NCI-H2171 treated with DMSO at 0.1 percent for 48 hours (cell line): ENCODE measurements at regions not wholly inside any gene's neighbourhood (a gene's known extent, or its start where the extent isn't known, plus 50 kb on each side); places are given as distances from the start of the nearest gene placed in this dataset.

Experiments
- DNase-seq: peaks from one replicate; lab custom pipeline; 2025; lab: John Stamatoyannopoulos, UW

GRCh38 chr11:109554951-109555350 lies 133.0 kb downstream of the C11orf87 start:
- no peak for DNase-seq

GRCh38 chr11:109564241-109564640 lies 142.3 kb downstream of the C11orf87 start:
- DNase-seq, result no peak

- no peak for DNase-seq
These were observed 160.5 kb downstream of the C11orf87 start for GRCh38 chr11:109582470-109582869.

DNA sequence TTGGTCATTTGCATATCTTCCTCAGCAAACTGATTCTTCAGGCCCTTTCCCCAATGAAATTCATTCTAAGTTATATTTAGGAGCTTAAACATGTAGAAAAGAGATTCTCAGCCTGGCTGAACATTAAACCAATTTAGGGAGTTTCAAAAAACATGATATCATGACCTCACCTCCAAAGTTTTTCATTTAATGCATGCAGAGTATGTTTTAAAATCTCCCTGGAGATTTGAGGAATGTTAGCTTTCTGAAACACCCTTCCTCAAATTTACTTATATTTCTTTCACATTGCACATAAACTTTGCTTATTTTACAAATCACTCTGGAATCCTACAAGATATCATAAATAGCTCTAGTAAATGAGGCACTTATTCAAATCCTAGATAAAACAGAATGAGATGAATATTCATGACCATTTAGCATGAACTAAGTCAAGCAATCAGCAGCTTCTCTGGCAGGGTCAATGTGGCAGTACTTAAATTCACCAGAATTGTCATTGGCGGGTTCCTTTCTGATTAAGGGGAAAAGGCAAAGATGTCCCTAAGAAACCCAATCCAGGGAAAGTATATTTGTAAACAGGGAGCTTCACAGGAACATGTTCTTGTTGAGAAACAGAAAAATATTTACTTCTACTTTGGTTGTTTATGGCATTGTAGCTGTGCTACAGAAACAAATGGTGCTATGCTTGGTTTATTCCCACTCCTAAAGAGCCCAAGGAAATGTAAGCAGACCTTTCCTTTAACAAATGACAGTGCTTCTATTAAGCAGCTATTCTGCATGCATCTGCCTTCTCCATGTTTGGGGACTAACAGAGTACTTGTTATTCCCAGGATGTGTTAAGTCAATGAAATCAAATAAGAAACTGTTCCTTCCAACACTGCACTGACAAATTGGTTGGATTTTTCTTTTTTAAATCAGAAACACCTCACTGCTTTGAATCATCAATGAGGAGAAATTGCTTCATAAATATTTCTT lies 162.3 kb downstream of the C11orf87 start:
- no peak for DNase-seq

GRCh38 chr11:109586789-109587188 lies 164.8 kb downstream of the C11orf87 start:
- DNase-seq, result peak; percentile 86

GRCh38 chr11:109590782-109591181 lies 168.8 kb downstream of the C11orf87 start:
- DNase-seq, result no peak

GRCh38 chr11:109597336-109597735 lies 175.3 kb downstream of the C11orf87 start:
- no peak for DNase-seq

GRCh38 chr11:109604481-109605400 lies 182.8 kb downstream of the C11orf87 start:
- no peak for DNase-seq

DNA sequence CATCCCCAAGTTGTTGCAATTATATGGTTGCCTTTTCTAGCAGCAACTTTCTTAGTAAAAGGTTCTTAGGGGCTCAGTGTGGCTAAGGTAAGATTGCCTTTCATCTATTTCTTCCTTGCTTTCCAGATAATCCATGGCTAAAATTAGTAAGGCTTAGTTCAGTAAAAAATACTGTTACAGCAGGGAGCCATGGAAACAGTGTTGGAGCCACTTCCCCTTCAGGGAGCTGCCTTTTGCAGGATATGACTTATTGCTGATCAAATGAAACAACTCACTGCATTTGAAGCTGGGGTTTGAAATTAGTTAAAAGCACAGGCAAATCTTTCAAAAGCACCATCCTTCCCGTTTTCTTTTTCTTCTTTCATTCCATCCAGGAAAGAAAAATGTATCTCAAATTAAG lies 184.3 kb downstream of the C11orf87 start:
- no peak for DNase-seq

DNA sequence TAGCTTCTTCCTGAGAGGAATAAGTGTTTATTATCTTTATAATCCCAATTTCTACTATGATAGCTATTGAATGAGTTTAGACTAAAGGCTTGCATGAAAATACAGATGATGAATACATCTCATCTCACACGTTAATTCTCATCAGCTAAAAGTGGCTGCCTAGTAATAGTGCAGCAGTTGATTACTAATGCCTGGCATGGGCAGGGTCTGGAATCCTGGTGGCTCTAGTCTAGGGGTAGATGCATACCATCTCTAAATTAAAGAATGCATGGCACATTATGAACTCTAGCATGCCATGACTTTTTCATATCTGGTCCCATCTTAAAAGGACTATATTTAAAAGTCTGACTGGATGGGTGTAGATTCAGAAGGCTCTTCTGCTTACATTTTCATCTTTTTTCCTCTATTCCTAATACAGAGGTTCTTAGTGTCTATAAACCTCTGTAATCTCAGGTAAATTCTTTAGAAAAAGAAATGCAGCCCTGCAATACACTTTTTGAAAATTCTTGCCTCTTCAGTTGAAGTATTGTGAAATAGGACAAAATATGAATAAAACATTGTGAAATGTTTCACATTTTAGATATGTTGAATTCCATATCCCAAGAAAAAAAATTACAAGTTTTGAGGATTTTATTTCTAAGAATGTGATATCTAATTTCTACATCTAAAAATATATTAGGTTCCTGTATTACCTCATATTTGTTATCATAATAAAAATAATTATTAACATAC lies 187.6 kb downstream of the C11orf87 start:
- DNase-seq, result no peak

DNA sequence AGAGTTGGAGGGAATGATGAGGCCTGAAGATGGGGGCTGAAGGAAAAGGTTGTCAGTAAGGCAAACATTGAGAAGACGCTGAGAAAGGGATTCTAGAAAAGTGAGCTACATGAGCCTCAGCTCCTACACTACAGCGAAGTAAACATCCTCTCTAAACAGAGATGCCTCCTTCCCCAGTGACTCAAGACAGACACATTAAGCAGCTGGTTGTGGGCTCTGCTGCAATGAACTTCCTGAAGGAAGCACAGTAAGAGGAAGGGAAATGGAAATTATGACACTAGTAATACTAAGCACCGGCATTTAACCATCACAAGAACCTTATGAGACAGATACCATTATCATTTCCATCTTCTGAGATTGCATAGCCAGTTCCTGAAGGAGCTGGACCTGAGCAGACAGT lies 190.5 kb downstream of the C11orf87 start:
- no peak for DNase-seq

DNA sequence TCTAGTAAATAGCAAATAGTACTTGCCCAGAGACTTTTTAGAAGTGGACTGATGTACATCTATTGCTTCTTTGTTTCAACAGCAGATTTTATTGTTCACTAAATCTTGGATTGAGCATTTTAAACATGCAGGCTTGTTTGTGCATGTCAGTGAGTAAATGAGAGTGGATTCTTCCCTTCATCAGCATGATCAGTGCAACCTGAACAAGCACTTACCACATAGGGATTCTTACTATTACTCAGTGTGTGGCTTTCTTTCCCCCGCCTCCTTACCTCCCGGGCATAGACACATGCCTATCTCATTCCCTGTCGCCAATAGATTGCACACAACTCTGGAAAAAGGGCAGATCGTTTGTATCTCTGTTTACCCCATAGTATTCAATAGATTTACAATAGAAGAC lies 197.5 kb downstream of the C11orf87 start:
- DNase-seq, result no peak

GRCh38 chr11:109629734-109630133 lies 207.7 kb downstream of the C11orf87 start:
- DNase-seq, result no peak

- no peak for DNase-seq
These were observed 219.6 kb downstream of the C11orf87 start for GRCh38 chr11:109641549-109641948.

DNA sequence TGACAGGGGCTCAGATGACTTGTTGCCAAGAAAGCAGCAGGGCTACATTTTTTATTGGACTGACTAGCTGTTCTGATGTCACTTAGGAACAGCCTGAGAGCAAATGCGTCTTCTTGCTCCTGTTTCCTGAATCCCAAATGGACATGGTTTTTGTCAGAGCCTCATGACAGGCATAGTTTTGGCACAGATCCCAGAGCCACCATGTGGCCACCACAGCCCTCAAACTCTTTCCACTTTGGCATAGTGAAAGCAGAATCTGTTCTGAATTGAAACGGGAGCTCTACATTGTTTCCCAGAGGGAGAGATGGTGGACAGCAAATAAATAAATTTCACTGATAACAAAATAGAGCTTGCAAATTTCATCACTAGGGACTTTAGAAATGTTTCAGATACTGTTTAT lies 222.2 kb downstream of the C11orf87 start:
- peak; percentile 96 for DNase-seq

- no peak for DNase-seq
These were observed 226.8 kb downstream of the C11orf87 start for GRCh38 chr11:109648804-109649203.

DNA sequence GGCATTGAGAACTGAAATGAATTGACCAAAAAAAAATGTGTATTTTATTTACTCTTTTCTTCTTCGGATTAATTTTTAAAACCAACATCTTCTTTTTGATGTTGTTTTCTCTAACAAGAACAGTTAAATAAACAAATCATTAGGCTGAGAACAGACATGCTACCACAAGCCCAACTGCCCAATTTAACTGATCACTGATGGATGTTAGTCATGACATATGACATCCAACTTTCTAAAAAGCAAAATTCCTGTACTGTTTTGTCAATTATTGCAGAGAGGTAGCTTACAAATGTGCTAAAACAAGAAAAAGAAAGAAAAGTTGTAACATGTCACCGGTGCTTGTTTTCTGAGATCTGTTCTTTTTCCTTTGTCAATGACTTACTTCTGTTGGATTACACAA lies 232.1 kb downstream of the C11orf87 start:
- DNase-seq, result no peak

DNA sequence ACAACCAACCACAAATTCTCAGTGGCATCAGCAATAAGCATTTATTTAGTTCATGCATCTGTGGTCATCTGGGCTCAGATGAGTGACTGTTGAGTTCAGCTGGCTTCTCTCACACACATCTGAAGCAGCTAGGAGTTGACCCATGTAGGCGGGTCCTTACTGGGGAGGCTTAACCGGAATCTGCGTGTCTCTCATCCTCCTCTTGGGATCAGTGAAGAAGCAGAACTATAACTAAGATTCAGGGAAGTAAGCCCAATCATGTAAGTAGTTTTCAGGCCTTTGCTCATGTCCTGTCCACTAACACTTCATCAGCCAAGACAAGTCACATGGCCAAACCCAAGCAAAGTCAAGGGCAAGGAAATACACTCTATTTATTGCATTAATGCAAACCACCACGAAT lies 236.2 kb downstream of the C11orf87 start:
- DNase-seq, result no peak

GRCh38 chr11:109667719-109668118 lies 245.7 kb downstream of the C11orf87 start:
- DNase-seq, result no peak

GRCh38 chr11:109668973-109669634 lies 247.1 kb downstream of the C11orf87 start:
- DNase-seq, result peak; percentile 18

DNA sequence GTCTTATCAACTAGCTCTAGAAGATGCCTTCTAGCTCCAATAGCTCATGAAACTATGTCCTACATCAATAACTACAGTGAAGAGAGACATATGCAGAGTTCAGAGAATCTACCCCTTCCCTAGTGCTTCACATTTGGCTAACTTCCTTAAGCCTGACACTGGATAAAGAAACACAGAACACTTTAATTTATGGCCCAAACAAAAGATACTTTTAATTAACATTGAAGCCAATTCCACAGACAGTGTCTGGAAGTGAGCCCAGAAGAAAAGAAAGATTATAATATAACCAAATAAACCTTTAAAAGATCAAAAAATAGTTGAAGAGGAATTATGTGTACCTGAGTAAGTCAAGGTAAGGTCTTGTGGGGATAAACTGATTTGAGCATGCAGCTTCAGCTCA lies 255.2 kb downstream of the C11orf87 start:
- no peak for DNase-seq
